GM12892 (cell line): ENCODE measurements at regions not wholly inside any gene's neighbourhood (a gene's known extent, or its start where the extent isn't known, plus 50 kb on each side); places are given as distances from the start of the nearest gene placed in this dataset.
A peak's percentile ranks its signal among the peaks of the same experiment; 100 is the strongest.

Source experiments
- DNase-seq: peaks from one replicate; pipeline ENCODE4 v3.0.0; 2011; ENCODE audit not compliant: insufficient read length
- FAIRE-seq: peaks from 2 replicates; lab custom pipeline; 2011; peaks lifted over from hg19 to GRCh38; lab: Jason Lieb, UNC
- POLR2A ChIP-seq: IDR thresholded peaks from 2 replicates; pipeline ENCODE4 v1.6.1; 2011; ENCODE audit warnings: low read depth, low read length, control low read depth
- POLR2AphosphoS5 ChIP-seq: IDR thresholded peaks from 2 replicates; pipeline ENCODE4 v1.6.1; 2011; ENCODE audit warnings: low read depth, low read length, control low read depth
- TAF1 ChIP-seq: IDR thresholded peaks from 2 replicates; pipeline ENCODE4 v1.6.1; 2011; ENCODE audit warnings: low read depth, mild to moderate bottlenecking, control low read depth, low read length, borderline replicate concordance

DNA sequence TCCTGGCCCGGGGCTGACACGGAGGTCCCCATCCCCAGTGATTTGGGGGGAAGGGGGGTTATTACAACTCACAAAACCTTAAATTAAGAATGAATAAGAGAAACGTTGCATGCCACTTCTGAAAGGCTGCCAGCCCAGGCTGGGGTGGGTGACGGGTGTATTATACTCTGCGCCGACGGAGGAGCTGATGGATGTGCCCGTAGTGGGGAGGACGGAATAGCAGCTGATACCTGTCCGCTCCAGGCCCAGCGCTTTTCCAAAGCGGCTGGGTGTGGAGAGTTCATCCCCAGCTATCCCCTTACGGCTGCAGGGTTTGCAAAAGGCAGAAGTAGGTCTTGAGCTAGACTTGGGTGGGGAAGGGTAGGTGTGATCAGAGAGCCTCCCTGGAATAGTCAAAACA lies 63.8 kb upstream of the CASZ1 start:
- no peak for TF ChIP-seq POLR2AphosphoS5
- TF ChIP-seq TAF1, result no peak
- TF ChIP-seq POLR2A, result no peak
- no peak for DNase-seq
- FAIRE-seq, result no peak

DNA sequence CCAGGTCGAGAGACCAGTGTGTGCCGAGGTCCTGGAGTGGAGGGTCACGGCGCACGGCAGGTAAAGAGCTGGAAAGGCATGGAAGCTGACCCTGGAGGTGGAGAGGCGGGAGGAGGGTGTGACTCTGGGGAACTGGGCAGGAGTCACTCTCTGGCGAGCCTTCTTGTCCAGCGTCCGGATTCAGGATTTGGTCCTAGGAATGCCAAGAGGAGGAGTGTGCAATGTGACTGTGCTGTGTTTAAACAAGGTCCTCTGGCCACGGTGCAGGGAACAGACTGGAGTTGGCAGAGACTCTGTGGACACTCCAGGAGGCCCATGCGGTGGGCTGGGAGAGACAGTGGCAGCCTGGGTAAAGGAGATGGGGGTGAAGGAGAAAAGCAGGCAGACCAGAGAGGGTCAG lies 64.2 kb upstream of the CASZ1 start:
- no peak for TF ChIP-seq POLR2A
- TF ChIP-seq TAF1, result no peak
- FAIRE-seq, result no peak
- no peak for DNase-seq

DNA sequence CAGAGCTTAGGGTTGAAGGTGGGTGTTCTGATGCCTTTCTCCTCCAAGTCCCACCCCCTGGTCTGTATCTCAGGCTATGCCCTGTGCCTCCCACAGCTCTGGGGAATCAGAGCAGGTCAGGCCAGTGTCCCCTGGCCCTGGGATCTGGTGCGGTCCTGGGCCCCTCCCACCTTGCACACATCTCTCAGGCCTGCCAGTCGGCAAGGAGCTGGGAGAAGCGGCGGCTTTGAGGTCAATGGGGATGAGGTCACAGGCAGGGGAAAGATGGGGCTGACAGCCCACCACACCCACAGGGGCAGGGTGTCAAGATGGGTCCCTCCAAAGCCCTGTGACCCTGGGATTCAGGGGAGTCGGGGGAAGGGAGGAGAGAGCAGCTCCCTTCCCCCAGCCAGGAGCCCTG lies 65.4 kb upstream of the CASZ1 start:
- DNase-seq (no peak), FAIRE-seq (no peak)
- no peak for TF ChIP-seq POLR2A

DNA sequence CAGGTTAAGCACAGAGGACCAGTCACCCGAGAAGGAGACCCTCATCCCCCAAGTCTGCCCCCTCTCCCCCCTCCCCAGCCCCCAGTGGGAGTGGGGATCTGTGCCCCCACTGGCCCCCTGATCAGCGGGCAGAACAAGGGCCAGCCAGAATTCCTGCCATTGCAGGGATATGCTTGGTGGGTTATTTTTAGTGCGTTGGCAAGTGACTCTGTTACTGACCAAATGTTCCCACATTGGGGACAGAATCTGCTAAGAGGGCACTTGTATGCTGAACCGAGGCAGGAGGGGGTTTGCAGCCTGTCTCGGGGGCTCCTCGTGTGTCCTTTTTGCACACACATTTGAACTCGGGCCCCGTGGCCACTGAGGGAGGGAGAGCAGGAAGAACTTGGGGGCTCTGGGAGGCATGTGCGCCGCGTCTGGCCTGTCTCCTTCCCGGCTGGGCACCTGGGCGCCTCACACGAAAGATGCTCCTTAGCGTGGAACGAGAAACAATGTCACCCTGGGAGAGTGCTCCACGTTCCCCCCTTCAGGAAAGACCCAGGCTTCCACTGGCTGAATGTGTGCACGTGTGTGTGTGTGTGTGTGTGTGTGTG lies 66.4 kb upstream of the CASZ1 start:
- FAIRE-seq, result no peak
- no peak for DNase-seq
- TF ChIP-seq POLR2A, result no peak
- no peak for TF ChIP-seq TAF1
- no peak for TF ChIP-seq POLR2AphosphoS5

DNA sequence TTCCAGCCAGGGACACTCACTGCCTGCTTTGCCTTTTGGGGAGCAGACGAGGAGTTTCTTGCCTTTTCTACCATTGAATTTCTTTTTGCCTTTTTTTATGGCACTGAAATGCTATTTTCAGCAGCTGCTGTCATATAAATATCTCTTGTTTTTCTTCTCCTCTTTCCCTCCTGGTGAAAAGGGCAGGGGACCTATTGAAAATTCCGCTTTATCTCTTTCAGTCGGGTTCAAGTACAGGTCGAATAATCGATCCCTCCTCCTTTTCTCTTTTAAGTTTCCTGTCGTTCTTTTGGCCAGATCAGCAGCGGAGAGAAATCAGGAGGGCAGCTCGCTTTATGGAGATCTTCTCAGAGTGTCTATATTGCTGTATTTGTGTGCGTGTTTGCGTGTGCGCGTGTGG lies 67.4 kb upstream of the CASZ1 start:
- DNase-seq (no peak), FAIRE-seq (no peak)
- TF ChIP-seq POLR2AphosphoS5, result no peak

DNA sequence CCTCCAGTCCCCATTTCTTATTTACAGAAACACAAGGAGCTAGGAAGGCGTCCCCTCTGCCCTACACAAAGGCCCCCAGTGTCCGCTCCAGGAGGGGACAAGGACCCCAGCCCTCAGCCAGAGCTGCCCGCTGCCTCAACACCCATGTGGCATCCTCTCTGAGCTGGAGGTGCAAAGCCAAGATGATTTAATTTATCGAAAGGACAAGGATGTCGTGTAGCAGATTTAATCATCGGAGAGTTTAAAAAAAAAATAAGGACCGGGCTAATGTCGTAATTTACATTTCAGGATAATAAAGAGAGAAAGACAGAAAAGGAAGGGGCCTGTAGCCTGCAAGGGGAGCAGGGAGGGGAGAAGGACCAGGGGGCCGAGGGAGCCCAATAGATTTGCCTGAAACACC lies 68.3 kb upstream of the CASZ1 start:
- FAIRE-seq (no peak), DNase-seq (no peak)
- no peak for TF ChIP-seq POLR2A
- TF ChIP-seq TAF1, result no peak
- no peak for TF ChIP-seq POLR2AphosphoS5

DNA sequence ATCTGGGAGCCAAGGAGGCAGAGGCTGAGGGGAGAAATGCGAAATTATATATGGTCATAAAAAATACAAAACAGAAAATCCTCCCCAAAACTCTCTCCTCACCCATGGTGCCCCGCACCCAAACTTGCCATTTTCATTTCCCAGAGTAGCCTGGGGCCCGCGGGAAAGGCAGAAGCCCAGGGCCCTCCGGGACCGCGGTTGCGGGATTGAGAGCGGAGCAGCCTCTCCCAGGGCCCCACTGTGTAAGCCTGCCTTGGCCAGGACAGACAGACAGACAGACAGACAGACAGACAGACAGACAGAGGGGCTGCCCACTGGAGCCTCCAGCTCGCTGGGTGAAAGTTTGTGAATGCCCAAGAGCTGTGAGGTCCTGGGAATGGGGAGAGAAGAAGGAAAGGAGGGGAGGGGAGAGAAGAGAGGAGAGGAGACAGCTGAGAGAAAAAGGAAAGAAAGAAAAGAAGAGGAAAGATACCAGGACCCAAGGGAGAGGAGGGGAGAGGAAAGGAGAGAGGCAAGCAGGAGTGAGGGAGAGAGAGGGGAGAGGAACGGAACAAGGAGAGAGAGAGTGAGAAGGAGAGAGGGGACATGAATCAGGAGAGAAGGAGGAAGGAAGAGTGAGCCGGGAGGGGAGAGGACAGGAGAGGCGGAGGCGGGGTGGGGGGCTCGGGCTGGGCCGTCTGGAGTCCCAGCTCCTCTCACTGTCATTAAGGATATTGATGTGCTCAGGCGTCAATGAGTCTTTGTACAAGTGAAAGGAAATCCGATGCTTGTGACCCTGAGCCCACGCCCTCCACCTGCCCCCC lies 69.3 kb upstream of the CASZ1 start:
- no peak for DNase-seq
- TF ChIP-seq POLR2A (no peak), TAF1 (no peak), POLR2AphosphoS5 (no peak)

DNA sequence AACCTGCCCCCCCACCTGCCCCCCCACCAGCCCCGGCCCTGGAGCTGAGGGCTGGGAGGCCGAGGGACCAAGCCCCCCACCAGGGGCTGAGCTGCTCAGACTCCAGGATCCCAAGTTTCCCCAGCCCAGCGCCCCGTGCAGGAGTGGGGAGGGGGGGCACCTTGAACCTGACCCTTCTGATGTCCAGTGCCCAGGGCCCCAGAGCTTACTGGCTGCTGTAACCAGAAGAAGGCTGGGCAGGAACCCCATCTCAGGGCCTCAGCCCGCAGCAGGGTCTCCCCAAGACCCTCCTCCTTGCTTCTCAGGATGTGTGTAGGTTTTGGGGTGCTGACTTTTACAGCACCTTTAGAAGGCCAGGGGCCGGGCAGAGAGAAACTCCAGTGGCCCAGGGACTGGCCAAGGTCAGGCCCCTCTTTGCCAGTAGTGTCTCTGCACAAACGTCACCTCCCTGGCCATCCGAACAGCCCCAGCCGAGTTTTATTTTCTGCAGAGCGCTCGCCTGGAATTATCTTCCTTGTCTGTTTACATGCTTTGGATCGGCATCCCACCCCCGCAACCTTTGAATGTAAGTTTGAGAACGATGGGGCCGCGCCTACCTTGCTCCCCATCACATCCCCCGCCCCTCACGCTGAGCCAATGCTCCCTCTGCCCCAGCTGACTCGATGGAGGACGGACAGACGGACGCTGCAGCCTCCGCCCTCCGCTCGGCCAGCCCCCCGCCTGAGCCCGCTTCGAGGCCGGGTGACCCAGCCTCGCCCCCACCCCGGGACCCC lies 70.1 kb upstream of the CASZ1 start:
- no peak for DNase-seq
- no peak for TF ChIP-seq POLR2AphosphoS5
- TF ChIP-seq POLR2A, result no peak
- TF ChIP-seq TAF1, result no peak
- no peak for FAIRE-seq

More for the DNA sequence above, 69.3 kb upstream of the CASZ1 start:
- FAIRE-seq, result no peak

DNA sequence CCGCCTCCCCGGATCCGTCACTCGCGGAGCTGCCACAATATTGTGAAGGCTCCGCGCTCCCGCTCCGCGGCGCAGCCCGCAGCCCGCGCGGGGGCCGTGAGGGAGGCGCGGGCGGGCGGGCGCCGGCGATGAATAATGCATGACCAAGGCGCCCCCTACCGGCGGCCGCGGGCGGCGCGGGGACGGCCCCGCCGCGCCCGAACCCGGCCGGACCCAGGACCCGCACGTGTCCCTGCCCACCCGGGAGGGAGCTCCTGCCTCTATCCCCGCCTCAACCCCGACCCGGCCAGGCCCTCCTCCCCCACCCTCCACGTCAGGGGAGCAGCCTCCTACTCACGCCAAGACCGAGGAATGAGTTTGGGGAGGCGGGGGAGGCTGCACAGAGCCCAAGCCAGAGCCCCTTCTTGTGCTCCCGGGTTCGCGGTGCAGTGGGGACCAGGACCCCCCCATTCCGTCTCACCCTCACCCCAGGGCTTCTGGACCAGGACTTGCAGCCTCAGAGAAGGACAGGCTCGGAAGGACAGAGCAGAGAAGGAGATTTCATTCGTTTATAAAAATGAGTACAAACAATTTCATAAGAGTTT lies 70.8 kb upstream of the CASZ1 start:
- no peak for TF ChIP-seq POLR2AphosphoS5
- no peak for TF ChIP-seq TAF1
- no peak for TF ChIP-seq POLR2A
- DNase-seq (peak; percentile 67), FAIRE-seq (peak; percentile 9)

DNA sequence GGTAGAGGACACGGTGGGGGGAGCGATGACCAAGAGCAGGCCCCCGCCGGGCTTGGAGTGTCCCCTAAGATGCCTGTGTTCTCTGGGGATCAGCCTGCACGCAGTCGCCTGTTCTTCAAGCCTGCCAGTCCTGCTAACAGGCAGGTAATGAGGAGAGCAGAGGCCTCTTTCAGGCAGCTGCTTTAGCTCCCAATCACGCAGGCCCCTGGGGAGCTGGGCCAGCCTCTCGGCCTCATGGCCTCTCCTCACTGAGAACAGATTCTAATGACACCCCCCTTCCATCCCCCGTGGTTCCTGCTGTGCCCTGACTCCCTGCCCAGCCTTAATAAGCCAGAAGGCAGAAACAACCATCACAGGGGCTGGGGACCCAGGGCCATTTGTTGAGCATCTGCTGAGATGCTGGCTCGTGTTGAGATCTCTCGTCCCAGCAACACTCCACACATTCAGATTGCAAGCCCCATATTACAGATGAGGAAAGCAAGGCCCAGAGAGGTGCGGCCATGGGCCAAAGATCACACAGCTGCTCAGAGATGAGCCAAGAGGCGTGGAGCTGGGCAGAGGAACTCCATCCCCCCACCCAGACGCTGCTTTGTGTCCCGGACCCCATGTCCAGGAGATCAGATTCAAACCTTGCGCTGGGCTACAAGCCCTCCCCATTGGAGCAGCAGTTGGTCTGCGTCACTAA lies 71.6 kb upstream of the CASZ1 start:
- DNase-seq, result no peak

DNA sequence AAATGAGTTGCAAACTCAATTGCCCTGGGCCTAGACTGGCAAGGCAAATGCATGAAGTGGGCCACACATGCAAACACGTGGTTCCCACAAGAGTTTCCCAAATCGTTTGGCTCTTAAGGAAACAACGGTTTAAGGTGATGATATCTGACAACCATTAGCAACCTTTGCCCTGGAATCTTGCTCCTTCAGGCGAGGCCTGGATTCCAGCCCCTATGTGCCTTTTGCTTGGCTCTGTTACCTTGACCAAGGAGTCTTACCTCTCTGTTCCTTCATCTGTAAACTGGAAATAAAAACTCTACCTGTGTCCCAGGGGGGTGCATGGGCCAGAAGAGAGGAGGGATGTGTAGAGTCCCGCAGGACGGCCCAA lies 72.1 kb upstream of the CASZ1 start:
- TF ChIP-seq TAF1, result no peak
- TF ChIP-seq POLR2AphosphoS5, result no peak
- FAIRE-seq (no peak), DNase-seq (no peak)

More for the DNA sequence above, 71.6 kb upstream of the CASZ1 start:
- no peak for FAIRE-seq
- TF ChIP-seq POLR2A, result no peak
- TF ChIP-seq POLR2AphosphoS5, result no peak
- TF ChIP-seq TAF1, result no peak

DNA sequence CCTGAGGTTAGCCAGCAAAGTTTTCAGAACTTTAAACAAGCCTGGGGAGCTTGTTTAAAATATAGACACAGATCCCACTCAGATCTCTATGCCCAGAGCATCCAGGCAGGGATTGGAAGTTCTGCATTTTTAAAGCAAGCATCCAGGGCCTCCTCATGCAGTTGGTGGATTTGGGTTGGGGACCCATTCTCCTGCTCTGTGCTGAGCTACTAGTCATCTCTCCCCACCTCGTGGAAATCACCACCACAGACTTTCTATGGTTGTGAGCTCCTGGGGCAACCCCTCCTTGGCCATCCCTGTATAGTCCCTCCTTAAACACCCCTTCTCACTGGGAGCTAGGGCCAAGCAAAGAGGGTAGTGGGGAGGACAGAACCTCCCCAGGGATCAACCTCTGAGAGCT lies 73.5 kb upstream of the CASZ1 start:
- no peak for DNase-seq
- FAIRE-seq, result no peak
- no peak for TF ChIP-seq POLR2A
- TF ChIP-seq POLR2AphosphoS5, result no peak
- TF ChIP-seq TAF1, result no peak
